HepG2 (cell line): ENCODE measurements at regions not wholly inside any gene's neighbourhood (a gene's known extent, or its start where the extent isn't known, plus 50 kb on each side); places are given as distances from the start of the nearest gene placed in this dataset.

Source experiments
- ATAC-seq: fragments of 200-7000 bp; cut with Tn5 transposase; 3 replicates; pipeline ENCODE4 v1.9.1; 2020; ENCODE audit warnings: mild to moderate bottlenecking, moderate library complexity
- BruUV-seq: library from RNA; stranded (reverse); fragments of 400-500 nt; replicated peaks from 2 replicates; lab custom pipeline; 2021; lab: Mats Ljungman, UMichigan
- CTCF ChIA-PET: fragments of 300-600 bp; formaldehyde crosslinking; extraction: SDS; loops from one replicate; lab custom pipeline; 2021; ENCODE audit warnings: low total read pairs, inconsistent platforms, low intra/inter-chr PET ratio; lab: Yijun Ruan, JAX
- POLR2A ChIA-PET: fragments of 350-600 bp; sonication (Branson Sonifier 250); formaldehyde crosslinking; loops from one replicate; lab custom pipeline; 2020; ENCODE audit warnings: antibody characterized with exemption, inconsistent platforms; lab: Yijun Ruan, JAX
- DNase-seq: peaks from one replicate; pipeline ENCODE4 v3.0.0-alpha.2; 2015; ENCODE audit warnings: low spot score
- FAIRE-seq: peaks from 3 replicates; lab custom pipeline; 2011; peaks lifted over from hg19 to GRCh38; lab: Jason Lieb, UNC
- H2AFZ ChIP-seq: one replicate; pipeline ENCODE4 v1.6.1; 2011; ENCODE audit warnings: low read length, inconsistent platforms
- H3K27ac ChIP-seq: fragments of 300-600 bp; 3 replicates; pipeline ENCODE4 v1.8.0; 2011; ENCODE audit warnings: mixed run types, mild to moderate bottlenecking, mixed read lengths, low read length, inconsistent platforms; ENCODE audit not compliant: insufficient read depth; ENCODE audit errors: extremely low read length
- H3K27me3 ChIP-seq, 2 experiments: fragments of 200-600 bp in 1 of 2; 2 replicates in 1 of 2; 3 replicates in 1 of 2; pipeline versions ENCODE4 v1.6.0 to v1.8.0; 2011; ENCODE audit warnings: low read length in 2 of 2, mild to moderate bottlenecking in 2 of 2, moderate library complexity in 2 of 2, inconsistent platforms in 1 of 2; ENCODE audit not compliant: insufficient read depth in 2 of 2, control insufficient read depth in 1 of 2
- H3K36me3 ChIP-seq, 2 experiments: fragments of 200-600 bp in 1 of 2; replicated peaks in 1 of 2; 2 replicates in 1 of 2; 3 replicates in 1 of 2; pipeline versions ENCODE4 v1.5.1 to v1.8.0; 2011; ENCODE audit warnings: low read length in 2 of 2, inconsistent platforms in 1 of 2; ENCODE audit not compliant: insufficient read depth in 2 of 2, control insufficient read depth in 1 of 2
- H3K4me1 ChIP-seq: 2 replicates; pipeline ENCODE4 v1.5.1; 2012; ENCODE audit warnings: low read length, inconsistent platforms; ENCODE audit not compliant: insufficient read depth
- H3K4me2 ChIP-seq: 2 replicates; pipeline ENCODE4 v1.6.0; 2011; ENCODE audit warnings: low read depth, low read length, inconsistent platforms
- H3K4me3 ChIP-seq, 3 experiments: fragments of 200-600 bp in 1 of 3; sonication (generic), shearing (Covaris generic) in 1 of 3; replicated peaks in 1 of 3; 2 replicates each; pipeline ENCODE4 v1.5.1; 2011 to 2016; ENCODE audit warnings: low read length in 3 of 3, inconsistent platforms in 2 of 3, low read depth in 2 of 3, mild to moderate bottlenecking in 2 of 3, control low read depth in 1 of 3, mixed read lengths in 1 of 3; ENCODE audit not compliant: insufficient read depth in 1 of 3
- H3K79me2 ChIP-seq: one replicate; pipeline ENCODE4 v1.6.1; 2011; ENCODE audit warnings: low read length, inconsistent platforms; ENCODE audit not compliant: insufficient read depth
- H3K9ac ChIP-seq: 2 replicates; pipeline ENCODE4 v1.6.0; 2011; ENCODE audit warnings: mild to moderate bottlenecking, low read depth, low read length, inconsistent platforms; ENCODE audit not compliant: insufficient read depth
- H3K9me3 ChIP-seq: 2 replicates; pipeline ENCODE4 v1.5.1; 2012; ENCODE audit warnings: mild to moderate bottlenecking, low read length
- H4K20me1 ChIP-seq: 2 replicates; pipeline ENCODE4 v1.6.0; 2011; ENCODE audit warnings: inconsistent platforms, mild to moderate bottlenecking, low read length, moderate library complexity; ENCODE audit not compliant: insufficient read depth
- GATA4 ChIP-seq: sonication (generic); IDR thresholded peaks from 2 replicates; pipeline ENCODE4 v1.6.1; 2016; ENCODE audit warnings: antibody characterized with exemption, low read depth, borderline replicate concordance
- GATAD2A ChIP-seq: IDR thresholded peaks from 2 replicates; pipeline ENCODE4 v1.6.1; 2016
- KAT2B ChIP-seq: fragments of 150-350 bp; IDR thresholded peaks from 2 replicates; pipeline ENCODE4 v1.6.1; 2014; ENCODE audit warnings: low read depth, low read length, borderline replicate concordance
- POLR2A ChIP-seq, 2 experiments: IDR thresholded peaks; 2 replicates each; pipeline ENCODE4 v1.6.1; 2011; ENCODE audit warnings: low read depth in 2 of 2, low read length in 2 of 2, mild to moderate bottlenecking in 1 of 2, moderate library complexity in 1 of 2; ENCODE audit not compliant: insufficient read depth in 1 of 2
- REL ChIP-seq: sonication (generic); formaldehyde crosslinking; conservative IDR thresholded peaks from 2 replicates; pipeline ENCODE4 v1.8.0; 2022; ENCODE audit warnings: mild to moderate bottlenecking, missing genetic modification reagents, moderate library complexity
- TBL1XR1 ChIP-seq: fragments of 150-350 bp; IDR thresholded peaks from 2 replicates; pipeline ENCODE4 v1.6.1; 2014; ENCODE audit warnings: borderline replicate concordance, low read length; ENCODE audit not compliant: partially characterized antibody
- ZNF34 ChIP-seq: sonication (generic); formaldehyde crosslinking; IDR thresholded peaks from 2 replicates; pipeline ENCODE4 v1.4.0; 2020; ENCODE audit warnings: mild to moderate bottlenecking, missing genetic modification reagents, borderline replicate concordance
- WGBS: methylation state at CpG from one replicate; pipeline ENCODE4 v1.1.6; 2017; ENCODE audit warnings: low lambda C conversion rate; 5-methylcytosine and 5-hydroxymethylcytosine counted together
- in situ Hi-C: cut with HindIII; loops from 2 replicates; pipeline ENCODE4 v1.10.0; 2017; ENCODE audit warnings: low pct_unique_long_range_greater_than_20kb; ENCODE audit not compliant: extremely low pct_ligation_motif_present
- intact Hi-C: fragments of 100-400 bp; cut with micrococcal nuclease; formaldehyde crosslinking; loops from one replicate; pipeline ENCODE4 v1.10.0; 2022; ENCODE audit not compliant: unreplicated experiment
- TF ChIP-seq, protein P1 (sequence below): sonication (generic); formaldehyde crosslinking; IDR thresholded peaks from 2 replicates; pipeline ENCODE4 v1.4.0; 2020; ENCODE audit warnings: missing genetic modification reagents, borderline replicate concordance
- TF ChIP-seq, protein P2 (sequence below): sonication (generic); formaldehyde crosslinking; IDR thresholded peaks from 2 replicates; pipeline ENCODE4 v1.5.0; 2020; ENCODE audit warnings: mild to moderate bottlenecking, missing genetic modification reagents, borderline replicate concordance

DNA sequence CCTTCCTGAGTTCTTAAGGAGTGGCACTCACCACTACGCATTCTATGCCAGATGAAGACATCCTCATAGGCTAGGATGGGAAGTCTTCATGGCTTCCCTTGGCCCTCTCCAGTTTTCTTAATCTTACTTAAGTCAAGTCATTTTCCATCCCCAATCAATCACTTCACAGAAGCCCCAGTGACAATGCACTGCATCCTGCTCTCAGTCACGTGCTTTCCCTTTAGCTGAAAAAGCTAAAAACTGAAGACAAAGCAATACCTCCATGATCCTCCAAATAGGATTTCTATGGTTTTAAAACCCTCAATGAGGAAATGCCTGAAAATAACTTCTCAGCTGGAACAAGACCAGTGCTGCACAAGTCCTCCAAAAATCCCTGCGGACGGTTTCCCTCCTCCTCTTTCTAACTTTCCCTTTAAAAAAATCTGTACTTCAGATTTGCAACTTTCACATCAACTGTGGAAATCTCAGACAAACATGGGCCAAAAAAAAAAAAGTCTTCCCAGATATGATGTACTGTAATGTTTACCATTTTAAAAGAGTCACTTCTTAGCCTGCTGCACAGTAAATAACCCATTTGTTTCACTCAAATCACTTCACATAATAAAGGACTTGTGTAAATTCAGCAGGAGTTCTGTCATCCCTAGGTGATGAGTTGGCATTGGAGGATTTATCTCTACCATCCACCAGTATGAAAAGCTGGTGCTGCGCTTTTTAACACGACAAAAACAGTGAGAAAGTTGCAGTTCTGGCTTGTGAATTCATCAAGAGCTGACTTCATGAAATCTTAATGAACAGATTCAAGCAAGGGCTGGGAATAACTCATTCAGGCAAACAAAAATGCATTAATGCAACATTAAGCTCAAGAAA, 590.0 kb upstream of the NOX3 start:
- CTCF ChIA-PET: no interaction called here
- no peaks in the 10 kb centered on the region for H4K20me1 ChIP-seq
- FAIRE-seq (no peak), DNase-seq (no peak), ATAC-seq (no peak)
- in situ Hi-C loops (no loop called here), intact Hi-C loops (no loop called here)
- no peaks in the 10 kb centered on the region for H3K9me3 ChIP-seq
- H3K27me3 ChIP-seq: no peaks in the 10 kb centered on the region
- no peak overlapping the region for H3K4me2 ChIP-seq
- H3K4me1 ChIP-seq: no peaks in the 10 kb centered on the region
- H3K4me3 ChIP-seq: no peak overlapping the region
- POLR2A ChIA-PET: no interaction called here
- H3K27ac ChIP-seq: no peak overlapping the region
- H3K36me3 ChIP-seq: no peaks in the 10 kb centered on the region
- 41% methylated on average over 6 of the region's 6 CpGs for WGBS
- no TSS peak for BruUV-seq
- no peaks in the 10 kb centered on the region for H3K79me2 ChIP-seq
- no peak overlapping the region for H3K9ac ChIP-seq
- no peak overlapping the region for H2AFZ ChIP-seq
- no peak for TF ChIP-seq KAT2B
- no peak for TF ChIP-seq REL (CRISPR knock-in tag)
- no peak for TF ChIP-seq TBL1XR1
- no peak for TF ChIP-seq POLR2A (IDR thresholded peaks at IDR 0.05; ENCODE audit: insufficient read depth in 1 of 2, low read depth in 2 of 2, low read length in 2 of 2)
- no peak for TF ChIP-seq GATA4
- TF ChIP-seq GATAD2A: no peak
- TF ChIP-seq, protein P1, sequence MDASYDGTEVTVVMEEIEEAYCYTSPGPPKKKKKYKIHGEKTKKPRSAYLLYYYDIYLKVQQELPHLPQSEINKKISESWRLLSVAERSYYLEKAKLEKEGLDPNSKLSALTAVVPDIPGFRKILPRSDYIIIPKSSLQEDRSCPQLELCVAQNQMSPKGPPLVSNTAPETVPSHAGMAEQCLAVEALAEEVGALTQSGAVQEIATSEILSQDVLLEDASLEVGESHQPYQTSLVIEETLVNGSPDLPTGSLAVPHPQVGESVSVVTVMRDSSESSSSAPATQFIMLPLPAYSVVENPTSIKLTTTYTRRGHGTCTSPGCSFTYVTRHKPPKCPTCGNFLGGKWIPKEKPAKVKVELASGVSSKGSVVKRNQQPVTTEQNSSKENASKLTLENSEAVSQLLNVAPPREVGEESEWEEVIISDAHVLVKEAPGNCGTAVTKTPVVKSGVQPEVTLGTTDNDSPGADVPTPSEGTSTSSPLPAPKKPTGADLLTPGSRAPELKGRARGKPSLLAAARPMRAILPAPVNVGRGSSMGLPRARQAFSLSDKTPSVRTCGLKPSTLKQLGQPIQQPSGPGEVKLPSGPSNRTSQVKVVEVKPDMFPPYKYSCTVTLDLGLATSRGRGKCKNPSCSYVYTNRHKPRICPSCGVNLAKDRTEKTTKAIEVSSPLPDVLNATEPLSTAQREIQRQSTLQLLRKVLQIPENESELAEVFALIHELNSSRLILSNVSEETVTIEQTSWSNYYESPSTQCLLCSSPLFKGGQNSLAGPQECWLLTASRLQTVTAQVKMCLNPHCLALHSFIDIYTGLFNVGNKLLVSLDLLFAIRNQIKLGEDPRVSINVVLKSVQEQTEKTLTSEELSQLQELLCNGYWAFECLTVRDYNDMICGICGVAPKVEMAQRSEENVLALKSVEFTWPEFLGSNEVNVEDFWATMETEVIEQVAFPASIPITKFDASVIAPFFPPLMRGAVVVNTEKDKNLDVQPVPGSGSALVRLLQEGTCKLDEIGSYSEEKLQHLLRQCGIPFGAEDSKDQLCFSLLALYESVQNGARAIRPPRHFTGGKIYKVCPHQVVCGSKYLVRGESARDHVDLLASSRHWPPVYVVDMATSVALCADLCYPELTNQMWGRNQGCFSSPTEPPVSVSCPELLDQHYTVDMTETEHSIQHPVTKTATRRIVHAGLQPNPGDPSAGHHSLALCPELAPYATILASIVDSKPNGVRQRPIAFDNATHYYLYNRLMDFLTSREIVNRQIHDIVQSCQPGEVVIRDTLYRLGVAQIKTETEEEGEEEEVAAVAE (CRISPR knock-in tag): no peak
- no peak for TF ChIP-seq ZNF34 (CRISPR knock-in tag)
- TF ChIP-seq, protein P2, sequence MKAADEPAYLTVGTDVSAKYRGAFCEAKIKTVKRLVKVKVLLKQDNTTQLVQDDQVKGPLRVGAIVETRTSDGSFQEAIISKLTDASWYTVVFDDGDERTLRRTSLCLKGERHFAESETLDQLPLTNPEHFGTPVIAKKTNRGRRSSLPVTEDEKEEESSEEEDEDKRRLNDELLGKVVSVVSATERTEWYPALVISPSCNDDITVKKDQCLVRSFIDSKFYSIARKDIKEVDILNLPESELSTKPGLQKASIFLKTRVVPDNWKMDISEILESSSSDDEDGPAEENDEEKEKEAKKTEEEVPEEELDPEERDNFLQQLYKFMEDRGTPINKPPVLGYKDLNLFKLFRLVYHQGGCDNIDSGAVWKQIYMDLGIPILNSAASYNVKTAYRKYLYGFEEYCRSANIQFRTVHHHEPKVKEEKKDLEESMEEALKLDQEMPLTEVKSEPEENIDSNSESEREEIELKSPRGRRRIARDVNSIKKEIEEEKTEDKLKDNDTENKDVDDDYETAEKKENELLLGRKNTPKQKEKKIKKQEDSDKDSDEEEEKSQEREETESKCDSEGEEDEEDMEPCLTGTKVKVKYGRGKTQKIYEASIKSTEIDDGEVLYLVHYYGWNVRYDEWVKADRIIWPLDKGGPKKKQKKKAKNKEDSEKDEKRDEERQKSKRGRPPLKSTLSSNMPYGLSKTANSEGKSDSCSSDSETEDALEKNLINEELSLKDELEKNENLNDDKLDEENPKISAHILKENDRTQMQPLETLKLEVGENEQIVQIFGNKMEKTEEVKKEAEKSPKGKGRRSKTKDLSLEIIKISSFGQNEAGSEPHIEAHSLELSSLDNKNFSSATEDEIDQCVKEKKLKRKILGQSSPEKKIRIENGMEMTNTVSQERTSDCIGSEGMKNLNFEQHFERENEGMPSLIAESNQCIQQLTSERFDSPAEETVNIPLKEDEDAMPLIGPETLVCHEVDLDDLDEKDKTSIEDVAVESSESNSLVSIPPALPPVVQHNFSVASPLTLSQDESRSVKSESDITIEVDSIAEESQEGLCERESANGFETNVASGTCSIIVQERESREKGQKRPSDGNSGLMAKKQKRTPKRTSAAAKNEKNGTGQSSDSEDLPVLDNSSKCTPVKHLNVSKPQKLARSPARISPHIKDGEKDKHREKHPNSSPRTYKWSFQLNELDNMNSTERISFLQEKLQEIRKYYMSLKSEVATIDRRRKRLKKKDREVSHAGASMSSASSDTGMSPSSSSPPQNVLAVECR (CRISPR knock-in tag): no peak
